ENCODE measurements at regions not wholly inside any gene's neighbourhood (a gene's known extent, or its start where the extent isn't known, plus 50 kb on each side); places are given as distances from the start of the nearest gene placed in this dataset.

DNA sequence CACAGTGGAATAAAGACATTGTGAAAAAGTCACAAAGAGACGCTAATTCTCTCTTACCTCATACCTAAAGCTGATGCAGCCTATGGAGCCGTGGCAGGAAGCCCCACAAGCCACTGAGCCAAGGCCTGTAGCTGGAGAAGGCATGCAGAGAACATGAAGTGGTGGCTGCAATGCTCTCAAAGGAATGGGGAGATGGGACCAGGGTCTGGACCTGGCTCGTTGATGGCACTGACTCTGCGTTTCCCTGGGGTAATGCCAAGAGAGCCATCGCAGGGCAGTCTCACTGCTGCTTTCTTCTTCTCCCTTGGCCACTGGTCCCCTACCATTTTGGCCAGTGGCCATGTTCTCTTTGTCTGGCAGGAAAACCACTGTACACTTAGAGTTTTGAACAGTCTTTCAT, 329.9 kb upstream of the ZMIZ1 start:
- TF ChIP-seq, protein P1, sequence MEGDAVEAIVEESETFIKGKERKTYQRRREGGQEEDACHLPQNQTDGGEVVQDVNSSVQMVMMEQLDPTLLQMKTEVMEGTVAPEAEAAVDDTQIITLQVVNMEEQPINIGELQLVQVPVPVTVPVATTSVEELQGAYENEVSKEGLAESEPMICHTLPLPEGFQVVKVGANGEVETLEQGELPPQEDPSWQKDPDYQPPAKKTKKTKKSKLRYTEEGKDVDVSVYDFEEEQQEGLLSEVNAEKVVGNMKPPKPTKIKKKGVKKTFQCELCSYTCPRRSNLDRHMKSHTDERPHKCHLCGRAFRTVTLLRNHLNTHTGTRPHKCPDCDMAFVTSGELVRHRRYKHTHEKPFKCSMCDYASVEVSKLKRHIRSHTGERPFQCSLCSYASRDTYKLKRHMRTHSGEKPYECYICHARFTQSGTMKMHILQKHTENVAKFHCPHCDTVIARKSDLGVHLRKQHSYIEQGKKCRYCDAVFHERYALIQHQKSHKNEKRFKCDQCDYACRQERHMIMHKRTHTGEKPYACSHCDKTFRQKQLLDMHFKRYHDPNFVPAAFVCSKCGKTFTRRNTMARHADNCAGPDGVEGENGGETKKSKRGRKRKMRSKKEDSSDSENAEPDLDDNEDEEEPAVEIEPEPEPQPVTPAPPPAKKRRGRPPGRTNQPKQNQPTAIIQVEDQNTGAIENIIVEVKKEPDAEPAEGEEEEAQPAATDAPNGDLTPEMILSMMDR (conservative IDR thresholded peaks at IDR 0.05): no peak
- TF ChIP-seq EZH2 (IDR thresholded peaks at IDR 0.05; ENCODE audit: low read depth): no peak

Measured in PC-9 (cell line).